Fibroblast of villous mesenchyme (primary cell): ENCODE measurements at regions not wholly inside any gene's neighbourhood (a gene's known extent, or its start where the extent isn't known, plus 50 kb on each side); places are given as distances from the start of the nearest gene placed in this dataset.

ENCODE experiments used
- DNase-seq: peaks from one replicate; pipeline ENCODE4 v3.0.0-alpha.2; 2010; ENCODE audit warnings: low read depth
- H3K4me3 ChIP-seq: 2 replicates; pipeline ENCODE4 v1.5.1; 2011; ENCODE audit warnings: low read depth, mild to moderate bottlenecking, low read length
- TF ChIP-seq, protein P1 (sequence below): IDR thresholded peaks from 2 replicates; pipeline ENCODE4 v1.5.1; 2012; ENCODE audit warnings: low read depth, mild to moderate bottlenecking, low read length; ENCODE audit not compliant: insufficient read depth

DNA sequence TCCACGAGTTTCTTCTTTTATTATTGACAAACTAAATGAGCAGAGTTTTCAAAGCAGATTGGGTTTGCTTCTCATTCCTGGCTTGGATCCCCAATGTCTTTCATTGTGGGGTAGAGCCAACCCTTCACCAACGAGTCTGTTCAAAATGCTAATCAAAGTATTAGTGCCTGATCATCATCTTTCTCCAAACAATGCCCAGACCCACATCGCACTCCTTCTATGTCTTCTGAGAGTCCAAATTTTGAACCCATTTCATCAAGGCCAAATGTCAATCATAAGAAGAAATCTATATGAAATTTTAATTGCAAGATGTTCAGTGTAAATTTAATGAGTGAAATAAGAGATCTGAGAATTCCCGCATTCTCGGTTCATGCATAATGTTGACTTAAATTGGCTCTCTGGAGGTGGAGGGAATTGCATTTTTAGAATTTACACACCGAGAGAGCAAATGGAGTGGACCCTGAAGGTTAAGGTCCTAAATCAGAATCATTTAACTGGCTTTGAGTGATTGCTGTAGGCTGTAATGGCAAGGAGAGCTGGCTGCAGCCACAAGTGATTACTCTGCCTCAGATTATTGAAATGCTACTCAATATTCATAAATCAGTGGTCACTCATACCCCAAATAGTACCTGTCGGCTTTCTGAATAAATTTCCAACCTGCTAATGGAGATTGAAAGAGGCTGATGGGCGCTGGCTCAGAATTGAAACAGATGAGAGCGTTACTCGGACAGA, 602.9 kb downstream of the TYW1 start:
- TF ChIP-seq, protein P1, sequence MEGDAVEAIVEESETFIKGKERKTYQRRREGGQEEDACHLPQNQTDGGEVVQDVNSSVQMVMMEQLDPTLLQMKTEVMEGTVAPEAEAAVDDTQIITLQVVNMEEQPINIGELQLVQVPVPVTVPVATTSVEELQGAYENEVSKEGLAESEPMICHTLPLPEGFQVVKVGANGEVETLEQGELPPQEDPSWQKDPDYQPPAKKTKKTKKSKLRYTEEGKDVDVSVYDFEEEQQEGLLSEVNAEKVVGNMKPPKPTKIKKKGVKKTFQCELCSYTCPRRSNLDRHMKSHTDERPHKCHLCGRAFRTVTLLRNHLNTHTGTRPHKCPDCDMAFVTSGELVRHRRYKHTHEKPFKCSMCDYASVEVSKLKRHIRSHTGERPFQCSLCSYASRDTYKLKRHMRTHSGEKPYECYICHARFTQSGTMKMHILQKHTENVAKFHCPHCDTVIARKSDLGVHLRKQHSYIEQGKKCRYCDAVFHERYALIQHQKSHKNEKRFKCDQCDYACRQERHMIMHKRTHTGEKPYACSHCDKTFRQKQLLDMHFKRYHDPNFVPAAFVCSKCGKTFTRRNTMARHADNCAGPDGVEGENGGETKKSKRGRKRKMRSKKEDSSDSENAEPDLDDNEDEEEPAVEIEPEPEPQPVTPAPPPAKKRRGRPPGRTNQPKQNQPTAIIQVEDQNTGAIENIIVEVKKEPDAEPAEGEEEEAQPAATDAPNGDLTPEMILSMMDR, result no peak
- DNase-seq, result no peak
- H3K4me3 ChIP-seq, result no peak overlapping the region

GRCh38 chr7:67602246-67602887, 605.7 kb downstream of the TYW1 start:
- TF ChIP-seq, protein P1, result no peak
- no peak overlapping the region for H3K4me3 ChIP-seq
- DNase-seq, result no peak

DNA sequence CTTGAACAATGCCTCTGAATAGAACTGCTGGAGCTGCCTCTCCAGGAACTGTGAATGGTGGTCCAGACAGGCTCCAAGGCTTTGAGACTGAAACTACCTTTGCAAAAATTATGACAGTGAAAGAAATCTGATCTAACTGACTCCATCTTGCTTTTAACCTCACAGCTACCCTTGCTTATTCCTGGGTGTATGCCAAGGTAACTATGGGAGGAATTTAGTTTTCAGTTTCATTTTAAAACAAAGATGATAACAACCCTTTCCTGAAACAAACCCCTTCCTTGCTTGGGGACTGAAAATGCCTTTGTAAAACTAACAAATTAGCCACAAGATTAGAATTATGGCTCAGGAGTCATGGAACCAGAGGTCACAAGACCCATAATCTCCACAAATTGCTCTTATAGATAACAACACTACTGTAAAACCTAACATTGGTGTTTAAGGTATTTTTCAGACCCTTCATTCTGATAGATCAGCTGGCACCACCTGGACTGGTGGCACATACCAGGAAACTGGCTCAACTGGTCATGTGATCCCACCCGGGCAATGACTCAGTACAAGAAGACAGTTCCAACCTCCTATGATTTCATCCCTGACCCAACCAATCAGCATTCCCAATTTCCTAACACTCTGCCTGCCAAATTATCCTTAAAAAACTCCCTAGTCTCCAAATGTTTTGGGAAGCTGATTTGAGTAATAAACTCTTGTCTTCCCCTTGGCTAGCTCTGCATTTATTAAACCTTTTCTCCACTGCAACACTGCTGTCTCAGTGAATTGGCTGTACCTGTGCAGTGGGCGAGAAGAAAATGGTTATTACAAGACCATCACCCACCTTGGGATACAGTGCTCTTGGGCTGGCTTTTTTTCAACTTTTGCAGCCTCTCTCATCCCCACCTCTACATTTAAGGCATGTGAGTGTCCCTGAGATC, 608.1 kb downstream of the TYW1 start:
- TF ChIP-seq, protein P1, result no peak
- DNase-seq, result no peak
- H3K4me3 ChIP-seq, result no peak overlapping the region

DNA sequence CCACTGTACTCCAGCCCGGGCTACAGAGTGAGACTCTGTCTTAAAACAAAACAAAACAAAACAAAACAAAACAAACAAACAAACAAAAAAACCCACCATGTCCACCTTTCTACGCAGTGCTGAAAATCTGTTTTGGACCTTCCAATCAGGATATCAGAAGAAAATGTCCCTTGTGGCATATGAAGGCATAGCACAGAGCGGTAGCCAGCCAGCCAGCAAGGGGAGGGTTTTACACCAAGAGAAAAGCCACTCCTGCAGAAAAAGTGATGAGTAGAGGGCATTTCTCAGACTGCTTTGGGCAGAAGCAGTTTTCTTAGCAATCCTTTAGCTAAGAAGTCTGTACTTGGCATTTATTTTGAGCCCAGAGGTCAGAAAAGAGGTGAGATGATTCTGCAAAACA, 612.2 kb downstream of the TYW1 start:
- TF ChIP-seq, protein P1, result no peak
- no peak for DNase-seq
- no peak overlapping the region for H3K4me3 ChIP-seq

DNA sequence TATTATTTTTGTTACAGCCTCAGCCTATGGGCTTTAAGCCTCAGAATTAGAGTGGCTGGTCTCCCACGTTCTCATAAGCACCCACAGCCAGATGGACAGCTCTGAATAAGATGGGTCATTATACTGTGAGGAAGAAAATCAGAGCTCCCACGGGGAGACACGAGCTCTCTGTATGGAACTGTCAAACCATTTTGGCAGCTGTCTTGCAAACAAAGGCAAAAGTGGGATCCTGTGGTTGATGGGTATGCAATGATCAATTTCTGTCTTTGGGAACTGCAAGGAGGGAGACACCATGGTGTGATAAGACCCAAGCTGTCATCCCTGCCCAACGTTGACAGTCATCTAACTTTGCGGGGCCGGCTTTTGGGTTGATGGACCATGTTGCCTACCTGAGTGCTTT, 614.3 kb downstream of the TYW1 start:
- DNase-seq, result no peak
- TF ChIP-seq, protein P1, result no peak

GRCh38 chr7:67614843-67615242, 618.2 kb downstream of the TYW1 start:
- no peak for DNase-seq
- TF ChIP-seq, protein P1, result no peak
- no peak overlapping the region for H3K4me3 ChIP-seq

More for the DNA sequence above, 614.3 kb downstream of the TYW1 start:
- no peak overlapping the region for H3K4me3 ChIP-seq
